Endodermal cell (in vitro differentiated cells): ENCODE measurements at regions not wholly inside any gene's neighbourhood (a gene's known extent, or its start where the extent isn't known, plus 50 kb on each side); places are given as distances from the start of the nearest gene placed in this dataset.

Experiments
- DNase-seq: peaks from one replicate; pipeline ENCODE4 v3.0.0-alpha.2; 2017
- H3K27ac ChIP-seq: 2 replicates; pipeline ENCODE4 v1.5.1; 2013; ENCODE audit warnings: mild to moderate bottlenecking, low read depth, low read length, moderate library complexity
- H3K27me3 ChIP-seq: 2 replicates; pipeline ENCODE4 v1.6.1; 2013; ENCODE audit warnings: mild to moderate bottlenecking, low read length, moderate library complexity; ENCODE audit not compliant: insufficient read depth, control insufficient read depth, poor library complexity, severe bottlenecking
- H3K36me3 ChIP-seq: 2 replicates; pipeline ENCODE4 v1.7.0; 2013; ENCODE audit warnings: mild to moderate bottlenecking, low read length, moderate library complexity; ENCODE audit not compliant: control insufficient read depth, insufficient read depth
- H3K4me1 ChIP-seq: one replicate; pipeline ENCODE4 v1.7.0; 2013; ENCODE audit warnings: low read length; ENCODE audit not compliant: control insufficient read depth, insufficient read depth
- H3K4me3 ChIP-seq: 2 replicates; pipeline ENCODE4 v1.5.1; 2013; ENCODE audit warnings: mild to moderate bottlenecking, low read length, moderate library complexity
- H3K9ac ChIP-seq: 2 replicates; pipeline ENCODE4 v1.6.1; 2013; ENCODE audit warnings: mild to moderate bottlenecking, low read length, moderate library complexity; ENCODE audit not compliant: poor library complexity, severe bottlenecking; ENCODE audit errors: extremely low read depth
- H3K9me3 ChIP-seq: 2 replicates; pipeline ENCODE4 v1.6.1; 2013; ENCODE audit warnings: mild to moderate bottlenecking, low read length, moderate library complexity; ENCODE audit not compliant: control insufficient read depth
- H3K27ac Mint-ChIP-seq: 2 replicates; pipeline ENCODE4 v1.8.0; 2020; ENCODE audit warnings: mixed read lengths
- H3K27me3 Mint-ChIP-seq: 2 replicates; pipeline ENCODE4 v1.8.0; 2021; ENCODE audit warnings: mild to moderate bottlenecking, mixed read lengths; ENCODE audit not compliant: insufficient read depth
- H3K36me3 Mint-ChIP-seq: 2 replicates; pipeline ENCODE4 v1.8.0; 2020; ENCODE audit warnings: low read depth, mixed read lengths
- H3K4me1 Mint-ChIP-seq: 2 replicates; pipeline ENCODE4 v1.8.0; 2020; ENCODE audit warnings: mixed read lengths
- H3K4me3 Mint-ChIP-seq: 2 replicates; pipeline ENCODE4 v1.8.0; 2020; ENCODE audit warnings: mild to moderate bottlenecking, moderate library complexity, mixed read lengths
- H3K9me3 Mint-ChIP-seq: 2 replicates; pipeline ENCODE4 v1.8.0; 2020; ENCODE audit warnings: mild to moderate bottlenecking, mixed read lengths
- WGBS, 2 experiments: methylation state at CpG; one replicate each; pipeline versions ENCODE4 v1.1.5 to v1.1.7; 2013; ENCODE audit warnings: missing lambda C conversion rate in 2 of 2, mixed read lengths in 1 of 2; ENCODE audit not compliant: insufficient coverage in 1 of 2, insufficient read length in 1 of 2; 5-methylcytosine and 5-hydroxymethylcytosine counted together
- TF ChIP-seq, protein P1 (sequence below): fragments of 200-600 bp; sonication (generic); conservative IDR thresholded peaks from 2 replicates; pipeline ENCODE4 v1.5.0; 2021; ENCODE audit warnings: antibody characterized with exemption, mild to moderate bottlenecking

DNA sequence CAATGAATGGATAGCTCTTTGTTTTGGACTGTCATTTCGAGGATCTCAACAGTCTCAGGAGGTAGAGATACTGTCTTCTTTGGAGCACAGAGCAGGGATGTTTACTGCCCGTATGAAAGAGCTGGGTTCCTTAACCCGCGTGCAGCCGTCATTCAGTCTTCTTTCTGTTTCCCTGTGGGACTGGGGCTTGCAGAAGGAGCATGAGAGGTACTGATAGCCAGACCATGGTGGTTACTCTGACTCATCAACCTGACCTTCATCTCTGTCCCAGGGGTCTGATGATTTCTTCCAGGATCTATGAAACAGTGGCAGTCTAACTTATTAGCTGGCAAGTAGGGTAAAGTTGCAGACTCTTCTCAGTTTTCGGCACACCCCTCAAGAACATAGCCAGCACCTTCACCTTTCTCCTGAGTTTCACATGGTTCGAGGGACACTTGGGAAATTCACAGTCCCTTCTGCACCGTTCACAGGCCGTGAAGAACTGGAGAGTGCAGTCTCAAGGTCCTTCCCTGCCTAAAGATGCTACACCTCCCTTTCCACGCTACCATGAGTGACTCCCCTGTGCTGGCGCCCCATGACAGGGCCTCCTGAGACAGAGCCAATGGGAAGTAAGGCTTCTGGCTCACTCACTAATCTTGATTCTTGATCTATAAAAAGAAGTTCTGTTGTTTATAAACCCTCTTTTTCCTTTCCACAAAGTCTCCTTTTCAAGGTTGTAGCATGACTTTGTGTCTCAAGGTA is 226.2 kb downstream of the MC4R start:
- H3K4me3 Mint-ChIP-seq: no peak overlapping the region
- 90 to 98% methylated on average over 6 to 11 of the region's 11 CpGs for WGBS, 2 experiments

DNA sequence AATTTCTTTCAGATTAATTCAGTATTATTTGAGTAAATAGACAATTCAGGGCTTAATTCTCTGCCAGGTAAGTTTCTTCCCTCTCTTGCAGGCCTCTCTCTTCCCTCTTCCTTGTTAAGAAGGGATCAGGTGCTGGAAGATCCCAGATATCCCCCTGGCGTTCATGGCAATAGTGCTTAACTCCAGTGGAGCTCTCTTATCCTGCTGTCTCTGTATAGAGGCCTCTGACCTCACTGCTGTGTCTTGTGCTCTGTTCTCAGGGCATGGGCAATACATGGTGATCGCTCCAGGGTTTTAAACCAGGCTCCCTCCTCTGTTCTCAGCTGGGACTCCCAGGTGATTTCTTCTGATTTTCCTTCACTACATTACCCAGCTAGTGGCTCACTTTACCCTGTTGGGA is 226.8 kb downstream of the MC4R start:
- H3K27ac Mint-ChIP-seq: no peak overlapping the region

More for the DNA sequence above, 226.2 kb downstream of the MC4R start:
- TF ChIP-seq, protein P1, sequence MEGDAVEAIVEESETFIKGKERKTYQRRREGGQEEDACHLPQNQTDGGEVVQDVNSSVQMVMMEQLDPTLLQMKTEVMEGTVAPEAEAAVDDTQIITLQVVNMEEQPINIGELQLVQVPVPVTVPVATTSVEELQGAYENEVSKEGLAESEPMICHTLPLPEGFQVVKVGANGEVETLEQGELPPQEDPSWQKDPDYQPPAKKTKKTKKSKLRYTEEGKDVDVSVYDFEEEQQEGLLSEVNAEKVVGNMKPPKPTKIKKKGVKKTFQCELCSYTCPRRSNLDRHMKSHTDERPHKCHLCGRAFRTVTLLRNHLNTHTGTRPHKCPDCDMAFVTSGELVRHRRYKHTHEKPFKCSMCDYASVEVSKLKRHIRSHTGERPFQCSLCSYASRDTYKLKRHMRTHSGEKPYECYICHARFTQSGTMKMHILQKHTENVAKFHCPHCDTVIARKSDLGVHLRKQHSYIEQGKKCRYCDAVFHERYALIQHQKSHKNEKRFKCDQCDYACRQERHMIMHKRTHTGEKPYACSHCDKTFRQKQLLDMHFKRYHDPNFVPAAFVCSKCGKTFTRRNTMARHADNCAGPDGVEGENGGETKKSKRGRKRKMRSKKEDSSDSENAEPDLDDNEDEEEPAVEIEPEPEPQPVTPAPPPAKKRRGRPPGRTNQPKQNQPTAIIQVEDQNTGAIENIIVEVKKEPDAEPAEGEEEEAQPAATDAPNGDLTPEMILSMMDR: no peak
- Histone ChIP-seq H3K9me3 (no peaks in the 10 kb centered on the region), H3K4me3 (no peak overlapping the region), H3K9ac (no peak overlapping the region), H3K27ac (no peak overlapping the region), H3K27me3 (no peaks in the 10 kb centered on the region), H3K4me1 (no peaks in the 10 kb centered on the region), H3K36me3 (no peaks in the 10 kb centered on the region)
- no peaks in the 10 kb centered on the region for H3K4me1 Mint-ChIP-seq
- no peaks in the 10 kb centered on the region for H3K27me3 Mint-ChIP-seq
- H3K36me3 Mint-ChIP-seq: no peaks in the 10 kb centered on the region
- no peaks in the 10 kb centered on the region for H3K9me3 Mint-ChIP-seq
- no peak overlapping the region for H3K27ac Mint-ChIP-seq
- no peak for DNase-seq

DNA sequence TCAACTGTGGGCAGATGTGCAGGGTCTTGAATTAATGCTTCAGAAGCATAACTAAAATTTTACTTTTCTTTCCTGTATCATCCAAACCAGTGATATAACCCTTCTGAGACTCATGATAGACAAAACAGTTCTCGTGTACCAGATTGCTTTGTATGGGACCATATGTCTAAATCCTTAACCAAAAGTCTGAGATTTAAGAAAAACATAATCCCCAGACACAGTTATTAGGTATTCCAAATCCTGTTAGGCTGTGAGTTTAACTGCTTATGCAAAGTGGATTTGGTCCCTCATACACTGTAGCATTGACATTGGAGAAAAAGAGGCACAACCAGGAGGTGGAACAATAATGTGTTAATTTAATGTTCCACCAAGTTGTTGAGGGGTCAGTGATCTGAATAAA is 235.0 kb downstream of the PMAIP1 start:
- Histone ChIP-seq H3K27ac (no peak overlapping the region), H3K36me3 (no peaks in the 10 kb centered on the region), H3K4me1 (no peaks in the 10 kb centered on the region), H3K9me3 (no peaks in the 10 kb centered on the region), H3K4me3 (no peak overlapping the region), H3K9ac (no peak overlapping the region), H3K27me3 (no peaks in the 10 kb centered on the region)
- Mint-ChIP-seq H3K4me1 (no peaks in the 10 kb centered on the region), H3K27ac (no peak overlapping the region), H3K27me3 (no peaks in the 10 kb centered on the region), H3K4me3 (no peak overlapping the region), H3K9me3 (peaks cover 4% of the 10 kb centered on the region), H3K36me3 (no peaks in the 10 kb centered on the region)
- WGBS, 2 experiments: 83 to 96% methylated on average over 1 of the region's 1 CpG
- TF ChIP-seq, protein P1: no peak
- DNase-seq: no peak

More for the DNA sequence above, 226.8 kb downstream of the MC4R start:
- Histone ChIP-seq H3K9ac (no peak overlapping the region), H3K27ac (no peak overlapping the region), H3K36me3 (no peaks in the 10 kb centered on the region), H3K9me3 (no peaks in the 10 kb centered on the region), H3K4me3 (no peak overlapping the region), H3K27me3 (no peaks in the 10 kb centered on the region), H3K4me1 (no peaks in the 10 kb centered on the region)
- Mint-ChIP-seq H3K4me1 (no peaks in the 10 kb centered on the region), H3K9me3 (no peaks in the 10 kb centered on the region), H3K36me3 (no peaks in the 10 kb centered on the region), H3K27me3 (no peaks in the 10 kb centered on the region), H3K4me3 (no peak overlapping the region)
- peak; percentile 50 for DNase-seq
- TF ChIP-seq, protein P1: peak; percentile 48
- WGBS, 2 experiments: 90 to 91% methylated on average over 2 of the region's 2 CpGs
